ENCODE measurements at regions not wholly inside any gene's neighbourhood (a gene's known extent, or its start where the extent isn't known, plus 50 kb on each side); places are given as distances from the start of the nearest gene placed in this dataset.

DNA sequence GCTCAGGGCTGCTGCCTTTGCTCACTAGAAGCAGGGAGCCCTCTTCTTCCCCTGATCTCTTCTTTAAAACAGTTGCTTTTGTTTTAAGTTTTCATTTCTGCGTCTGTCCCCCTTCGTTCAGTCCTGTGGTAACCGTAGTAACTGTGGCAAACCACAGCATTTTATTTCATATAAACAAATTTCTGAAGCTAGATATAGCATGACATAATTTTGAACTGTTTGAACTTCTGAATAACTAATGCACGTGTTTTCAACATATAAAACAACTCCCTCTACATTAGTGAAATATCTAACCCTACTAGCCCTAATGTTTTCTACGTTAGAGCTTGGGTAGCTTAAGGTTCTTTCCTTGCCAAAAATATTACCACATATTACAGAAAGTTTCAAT, 104.6 kb downstream of the DISP1 start:
- TF ChIP-seq POLR2A (IDR thresholded peaks at IDR 0.05) (no peak), POLR2AphosphoS5 (IDR thresholded peaks at IDR 0.05) (no peak)
